ENCODE measurements at regions not wholly inside any gene's neighbourhood (a gene's known extent, or its start where the extent isn't known, plus 50 kb on each side); places are given as distances from the start of the nearest gene placed in this dataset.

GRCh38 chr2:113807721-113808120, 51.3 kb upstream of the SLC35F5 start:
- no peaks in the 10 kb centered on the region for H3K27me3 ChIP-seq
- Mint-ChIP-seq H3K4me3 (no peak overlapping the region), H3K27ac (no peak overlapping the region), H3K36me3 (no peaks in the 10 kb centered on the region), H3K9me3 (peaks cover 4% of the 10 kb centered on the region), H3K27me3 (ENCODE audit: insufficient read depth, low read depth) (no peaks in the 10 kb centered on the region), H3K4me1 (peaks cover 8% of the 10 kb centered on the region)
- no peak for DNase-seq (ENCODE audit: low spot score)
- TF ChIP-seq EZH2phosphoT487 (IDR thresholded peaks at IDR 0.05), result no peak
- no peak for TF ChIP-seq CTCF (IDR thresholded peaks at IDR 0.05)
- no peak for TF ChIP-seq EZH2 (IDR thresholded peaks at IDR 0.05)
- H3K27ac ChIP-seq, result no peak overlapping the region
- H3K9me3 ChIP-seq (ENCODE audit: low read depth), result no peaks in the 10 kb centered on the region
- no peaks in the 10 kb centered on the region for H3F3A ChIP-seq (ENCODE audit: low read depth)
- no peaks in the 10 kb centered on the region for H4K20me1 ChIP-seq (ENCODE audit: low read depth)
- no peaks in the 10 kb centered on the region for H3K36me3 ChIP-seq
- H3K4me1 ChIP-seq, result no peaks in the 10 kb centered on the region
- H2AFZ ChIP-seq (replicated peaks), result no peak overlapping the region
- no peak overlapping the region for H3K4me2 ChIP-seq
- no peak overlapping the region for H3K4me3 ChIP-seq
- no peaks in the 10 kb centered on the region for H3K79me2 ChIP-seq (ENCODE audit: low read depth)
- H3K9ac ChIP-seq, result no peak overlapping the region

- Histone ChIP-seq H3F3A (ENCODE audit: low read depth) (no peaks in the 10 kb centered on the region), H3K36me3 (no peaks in the 10 kb centered on the region), H3K79me2 (ENCODE audit: low read depth) (no peaks in the 10 kb centered on the region), H3K4me1 (no peaks in the 10 kb centered on the region), H3K4me2 (no peak overlapping the region), H3K4me3 (no peak overlapping the region), H3K27me3 (no peaks in the 10 kb centered on the region), H3K27ac (no peak overlapping the region), H4K20me1 (ENCODE audit: low read depth) (no peaks in the 10 kb centered on the region), H2AFZ (replicated peaks) (no peak overlapping the region), H3K9ac (no peak overlapping the region), H3K9me3 (ENCODE audit: low read depth) (no peaks in the 10 kb centered on the region)
- no peak for TF ChIP-seq EZH2 (IDR thresholded peaks at IDR 0.05)
- TF ChIP-seq EZH2phosphoT487 (IDR thresholded peaks at IDR 0.05), result no peak
- TF ChIP-seq CTCF (IDR thresholded peaks at IDR 0.05), result no peak
- H3K27me3 Mint-ChIP-seq (ENCODE audit: insufficient read depth, low read depth), result no peaks in the 10 kb centered on the region
- H3K27ac Mint-ChIP-seq, result no peak overlapping the region
- no peak for DNase-seq (ENCODE audit: low spot score)
- no peaks in the 10 kb centered on the region for H3K36me3 Mint-ChIP-seq
- no peak overlapping the region for H3K4me3 Mint-ChIP-seq
- H3K4me1 Mint-ChIP-seq, result no peaks in the 10 kb centered on the region
- peaks cover 4% of the 10 kb centered on the region for H3K9me3 Mint-ChIP-seq
Observed at GRCh38 chr2:113806217-113806913, 49.9 kb upstream of the SLC35F5 start.
